C4-2B (cell line): ENCODE measurements at regions not wholly inside any gene's neighbourhood (a gene's known extent, or its start where the extent isn't known, plus 50 kb on each side); places are given as distances from the start of the nearest gene placed in this dataset.

ENCODE experiments used
- CTCF ChIP-seq: fragments of 450-650 bp; conservative IDR thresholded peaks from 2 replicates; pipeline ENCODE4 v1.5.1; 2017; ENCODE audit warnings: mild to moderate bottlenecking
- ZFX ChIP-seq: fragments of 450-650 bp; IDR thresholded peaks from 2 replicates; pipeline ENCODE4 v1.6.1; 2017

- no peak for TF ChIP-seq CTCF
- TF ChIP-seq ZFX = no peak
Observed at GRCh38 chr3:163126115-163126514, 1629.5 kb downstream of the OTOL1 start.
